ENCODE measurements at regions not wholly inside any gene's neighbourhood (a gene's known extent, or its start where the extent isn't known, plus 50 kb on each side); places are given as distances from the start of the nearest gene placed in this dataset.

- intact Hi-C loops (cut with DNase I): no loop called here
- no peak overlapping the region for H3K27ac ChIP-seq
- H3K4me3 ChIP-seq: no peak overlapping the region
- no peaks in the 10 kb centered on the region for H3K27me3 ChIP-seq (ENCODE audit: low read depth)
- no peak for ATAC-seq
- no peaks in the 10 kb centered on the region for H3K9me3 ChIP-seq
- no peak for TF ChIP-seq CTCF (IDR thresholded peaks at IDR 0.05)
- no peaks in the 10 kb centered on the region for H3K4me1 ChIP-seq
- H3K36me3 ChIP-seq: no peaks in the 10 kb centered on the region
- DNase-seq: no peak
These were observed 118.6 kb downstream of the CPXCR1 start for GRCh38 chrX:88865634-88866033.

GRCh38 chrX:88881536-88881935, 134.5 kb downstream of the CPXCR1 start:
- H3K27ac ChIP-seq: no peak overlapping the region
- TF ChIP-seq CTCF (IDR thresholded peaks at IDR 0.05): no peak
- intact Hi-C loops (cut with DNase I): no loop called here

GRCh38 chrX:88883200-88883599, 136.2 kb downstream of the CPXCR1 start:
- TF ChIP-seq CTCF (IDR thresholded peaks at IDR 0.05): no peak
- no peak for ATAC-seq
- Histone ChIP-seq H3K36me3 (no peaks in the 10 kb centered on the region), H3K4me3 (no peak overlapping the region), H3K9me3 (no peaks in the 10 kb centered on the region), H3K27me3 (ENCODE audit: low read depth) (no peaks in the 10 kb centered on the region), H3K4me1 (no peaks in the 10 kb centered on the region), H3K27ac (no peak overlapping the region)
- intact Hi-C loops (cut with DNase I): no loop called here
- no peak for DNase-seq

More at GRCh38 chrX:88881536-88881935, 134.5 kb downstream of the CPXCR1 start:
- Histone ChIP-seq H3K4me3 (no peak overlapping the region), H3K27me3 (ENCODE audit: low read depth) (no peaks in the 10 kb centered on the region), H3K9me3 (no peaks in the 10 kb centered on the region), H3K36me3 (no peaks in the 10 kb centered on the region), H3K4me1 (no peaks in the 10 kb centered on the region)
- DNase-seq (no peak), ATAC-seq (no peak)

GRCh38 chrX:88886908-88887307, 139.9 kb downstream of the CPXCR1 start:
- DNase-seq: no peak
- no peak for ATAC-seq
- Histone ChIP-seq H3K4me3 (no peak overlapping the region), H3K36me3 (no peaks in the 10 kb centered on the region), H3K27ac (no peak overlapping the region), H3K27me3 (ENCODE audit: low read depth) (no peaks in the 10 kb centered on the region), H3K4me1 (no peaks in the 10 kb centered on the region), H3K9me3 (no peaks in the 10 kb centered on the region)
- intact Hi-C loops (cut with DNase I): no loop called here
- no peak for TF ChIP-seq CTCF (IDR thresholded peaks at IDR 0.05)

- Histone ChIP-seq H3K27ac (no peak overlapping the region), H3K4me1 (no peaks in the 10 kb centered on the region), H3K4me3 (no peak overlapping the region), H3K36me3 (no peaks in the 10 kb centered on the region), H3K9me3 (no peaks in the 10 kb centered on the region), H3K27me3 (ENCODE audit: low read depth) (no peaks in the 10 kb centered on the region)
- TF ChIP-seq CTCF (IDR thresholded peaks at IDR 0.05): no peak
- DNase-seq: no peak
- no peak for ATAC-seq
- intact Hi-C loops (cut with DNase I): no loop called here
These were observed 157.1 kb downstream of the CPXCR1 start for GRCh38 chrX:88903989-88904718.
